HEK293 (cell line): ENCODE measurements at regions not wholly inside any gene's neighbourhood (a gene's known extent, or its start where the extent isn't known, plus 50 kb on each side); places are given as distances from the start of the nearest gene placed in this dataset.

Experiments used
- REST ChIP-seq: fragments of 450-650 bp; formaldehyde crosslinking; IDR thresholded peaks from 2 replicates; pipeline ENCODE4 v1.5.1; 2016; ENCODE audit warnings: missing biosample characterization, missing genetic modification characterization
- SCRT1 ChIP-seq: fragments of 450-650 bp; formaldehyde crosslinking; IDR thresholded peaks from 2 replicates; pipeline ENCODE4 v1.5.1; 2016; ENCODE audit warnings: missing biosample characterization, missing genetic modification characterization, borderline replicate concordance
- YY1 ChIP-seq: fragments of 450-650 bp; formaldehyde crosslinking; IDR thresholded peaks from 2 replicates; pipeline ENCODE4 v1.5.1; 2018; ENCODE audit warnings: missing biosample characterization, missing genetic modification characterization
- ZBTB1 ChIP-seq: fragments of 450-650 bp; formaldehyde crosslinking; IDR thresholded peaks from 2 replicates; pipeline ENCODE4 v1.5.1; 2016; ENCODE audit warnings: missing biosample characterization, missing genetic modification characterization
- ZNF2 ChIP-seq: fragments of 450-650 bp; formaldehyde crosslinking; IDR thresholded peaks from 2 replicates; pipeline ENCODE4 v1.5.1; 2016; ENCODE audit warnings: missing biosample characterization, missing genetic modification characterization
- ZNF585B ChIP-seq: fragments of 450-650 bp; formaldehyde crosslinking; IDR thresholded peaks from 2 replicates; pipeline ENCODE4 v1.5.1; 2016; ENCODE audit warnings: missing biosample characterization, missing genetic modification characterization
- ZXDB ChIP-seq: fragments of 450-650 bp; formaldehyde crosslinking; IDR thresholded peaks from 2 replicates; pipeline ENCODE4 v1.5.1; 2016; ENCODE audit warnings: missing biosample characterization, missing genetic modification characterization
- TF ChIP-seq, protein P1 (sequence below): fragments of 450-650 bp; formaldehyde crosslinking; IDR thresholded peaks from 2 replicates; pipeline ENCODE4 v1.5.1; 2016; ENCODE audit warnings: missing biosample characterization, missing genetic modification characterization

DNA sequence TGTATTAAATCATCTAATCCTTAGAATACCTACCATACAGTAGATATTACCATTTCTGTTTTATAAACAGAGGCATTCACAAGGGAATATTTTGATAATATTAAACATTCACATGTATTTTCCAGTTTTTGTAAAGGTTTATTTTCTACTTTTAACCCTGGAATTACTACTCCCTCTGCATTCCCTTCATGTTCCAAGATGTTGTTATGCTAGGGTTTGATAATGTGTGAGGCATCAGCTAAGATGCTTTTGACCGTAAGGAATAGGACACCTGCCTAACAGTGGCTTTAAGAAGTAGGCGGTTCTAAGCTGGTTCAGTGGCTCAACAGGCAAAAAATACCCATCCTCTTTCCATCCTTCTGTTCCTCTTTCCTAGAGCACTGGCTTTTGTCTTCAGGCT, 131.9 kb upstream of the USP24 start:
- TF ChIP-seq, protein P1, sequence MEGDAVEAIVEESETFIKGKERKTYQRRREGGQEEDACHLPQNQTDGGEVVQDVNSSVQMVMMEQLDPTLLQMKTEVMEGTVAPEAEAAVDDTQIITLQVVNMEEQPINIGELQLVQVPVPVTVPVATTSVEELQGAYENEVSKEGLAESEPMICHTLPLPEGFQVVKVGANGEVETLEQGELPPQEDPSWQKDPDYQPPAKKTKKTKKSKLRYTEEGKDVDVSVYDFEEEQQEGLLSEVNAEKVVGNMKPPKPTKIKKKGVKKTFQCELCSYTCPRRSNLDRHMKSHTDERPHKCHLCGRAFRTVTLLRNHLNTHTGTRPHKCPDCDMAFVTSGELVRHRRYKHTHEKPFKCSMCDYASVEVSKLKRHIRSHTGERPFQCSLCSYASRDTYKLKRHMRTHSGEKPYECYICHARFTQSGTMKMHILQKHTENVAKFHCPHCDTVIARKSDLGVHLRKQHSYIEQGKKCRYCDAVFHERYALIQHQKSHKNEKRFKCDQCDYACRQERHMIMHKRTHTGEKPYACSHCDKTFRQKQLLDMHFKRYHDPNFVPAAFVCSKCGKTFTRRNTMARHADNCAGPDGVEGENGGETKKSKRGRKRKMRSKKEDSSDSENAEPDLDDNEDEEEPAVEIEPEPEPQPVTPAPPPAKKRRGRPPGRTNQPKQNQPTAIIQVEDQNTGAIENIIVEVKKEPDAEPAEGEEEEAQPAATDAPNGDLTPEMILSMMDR (tag by site-specific recombination) = no peak
- no peak for TF ChIP-seq SCRT1
- TF ChIP-seq REST (tag by site-specific recombination) = no peak
- TF ChIP-seq ZNF585B (tag by site-specific recombination) = no peak
- no peak for TF ChIP-seq ZNF2 (tag by site-specific recombination)
- TF ChIP-seq ZBTB1 (tag by site-specific recombination) = no peak
- no peak for TF ChIP-seq ZXDB
- TF ChIP-seq YY1 (tag by site-specific recombination) = no peak
